AG09319 (cell line): ENCODE measurements at regions not wholly inside any gene's neighbourhood (a gene's known extent, or its start where the extent isn't known, plus 50 kb on each side); places are given as distances from the start of the nearest gene placed in this dataset.

Experiments used
- DNase-seq: peaks from one replicate; pipeline ENCODE4 v3.0.0-alpha.2; 2010; ENCODE audit warnings: low read depth; ENCODE audit errors: extremely low read depth
- TF ChIP-seq, protein P1 (sequence below): IDR thresholded peaks from 2 replicates; pipeline ENCODE4 v1.5.1; 2011; ENCODE audit warnings: low read depth, mild to moderate bottlenecking, inconsistent platforms, low read length, moderate library complexity

DNA sequence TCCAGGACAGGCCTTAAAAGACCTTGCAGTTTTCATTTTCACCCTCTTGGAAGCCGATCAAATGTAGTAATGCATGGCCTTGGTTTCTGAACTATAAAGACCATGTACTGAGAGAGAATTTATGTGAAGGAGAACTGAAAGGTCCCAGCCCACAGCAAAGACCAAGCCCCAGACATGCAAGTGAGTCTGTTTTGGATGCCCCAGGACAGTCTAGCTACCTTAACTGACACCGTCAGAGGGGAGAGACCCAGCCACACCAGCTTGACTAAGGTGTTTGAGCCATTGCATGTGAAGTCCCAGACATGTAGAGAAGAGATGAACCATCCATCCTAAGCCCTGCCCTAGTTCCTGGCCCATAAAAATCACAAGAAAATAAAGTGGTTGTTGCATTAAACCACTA is 316.8 kb upstream of the GATB start:
- no peak for DNase-seq
- TF ChIP-seq, protein P1, sequence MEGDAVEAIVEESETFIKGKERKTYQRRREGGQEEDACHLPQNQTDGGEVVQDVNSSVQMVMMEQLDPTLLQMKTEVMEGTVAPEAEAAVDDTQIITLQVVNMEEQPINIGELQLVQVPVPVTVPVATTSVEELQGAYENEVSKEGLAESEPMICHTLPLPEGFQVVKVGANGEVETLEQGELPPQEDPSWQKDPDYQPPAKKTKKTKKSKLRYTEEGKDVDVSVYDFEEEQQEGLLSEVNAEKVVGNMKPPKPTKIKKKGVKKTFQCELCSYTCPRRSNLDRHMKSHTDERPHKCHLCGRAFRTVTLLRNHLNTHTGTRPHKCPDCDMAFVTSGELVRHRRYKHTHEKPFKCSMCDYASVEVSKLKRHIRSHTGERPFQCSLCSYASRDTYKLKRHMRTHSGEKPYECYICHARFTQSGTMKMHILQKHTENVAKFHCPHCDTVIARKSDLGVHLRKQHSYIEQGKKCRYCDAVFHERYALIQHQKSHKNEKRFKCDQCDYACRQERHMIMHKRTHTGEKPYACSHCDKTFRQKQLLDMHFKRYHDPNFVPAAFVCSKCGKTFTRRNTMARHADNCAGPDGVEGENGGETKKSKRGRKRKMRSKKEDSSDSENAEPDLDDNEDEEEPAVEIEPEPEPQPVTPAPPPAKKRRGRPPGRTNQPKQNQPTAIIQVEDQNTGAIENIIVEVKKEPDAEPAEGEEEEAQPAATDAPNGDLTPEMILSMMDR, result no peak

DNA sequence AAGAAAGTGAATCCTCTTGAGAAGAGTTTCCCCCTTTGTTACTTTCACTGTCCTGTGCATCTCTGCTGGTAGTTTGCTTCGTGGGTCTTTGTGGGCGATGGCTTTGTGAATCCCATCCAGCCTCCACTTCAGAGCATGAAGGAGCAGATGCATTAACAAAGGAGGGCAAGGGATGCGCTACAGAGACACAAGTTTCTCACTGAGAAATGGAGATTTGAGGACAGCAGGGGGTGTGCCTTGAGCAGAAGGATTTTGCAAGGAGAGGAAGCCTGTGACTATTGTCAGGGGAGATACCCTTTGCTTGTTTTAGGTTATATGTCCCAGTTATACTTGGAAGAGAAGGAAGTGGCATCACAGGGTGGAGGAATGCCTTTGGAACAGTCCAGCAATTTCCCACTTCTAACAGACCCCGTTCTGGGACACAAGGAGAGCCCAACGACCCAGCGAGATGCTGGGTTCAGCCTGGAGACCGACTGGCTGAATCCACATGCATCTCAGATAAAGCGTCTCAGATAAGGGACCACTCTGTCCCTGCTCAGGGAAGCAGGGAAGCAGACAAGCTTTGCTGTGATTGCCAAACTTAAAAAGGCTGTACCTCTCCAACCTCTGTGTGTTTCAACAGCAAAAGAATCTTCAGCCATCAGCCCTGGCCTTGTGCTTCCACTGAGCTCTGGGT is 314.6 kb upstream of the GATB start:
- TF ChIP-seq, protein P1, result no peak
- DNase-seq, result no peak

DNA sequence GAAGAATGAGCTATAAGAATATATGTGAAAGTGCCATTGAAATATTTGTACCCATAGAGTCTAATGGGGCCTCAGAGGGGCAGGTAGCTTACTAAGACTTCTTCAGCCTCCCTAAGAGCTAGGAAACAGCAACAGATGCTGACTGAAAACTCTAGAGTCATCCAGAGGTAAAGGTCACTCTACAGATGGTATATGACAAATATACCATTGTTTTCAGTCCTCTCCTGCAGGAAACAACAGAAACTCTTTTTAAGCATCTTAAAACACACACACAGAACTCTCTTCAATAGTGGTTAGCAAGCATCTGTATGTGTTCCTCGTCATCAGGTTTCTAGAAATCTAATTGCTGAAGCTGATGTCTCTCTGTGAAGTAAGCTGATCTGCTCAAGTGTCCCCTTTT is 313.8 kb upstream of the GATB start:
- TF ChIP-seq, protein P1, result no peak
- DNase-seq, result no peak

DNA sequence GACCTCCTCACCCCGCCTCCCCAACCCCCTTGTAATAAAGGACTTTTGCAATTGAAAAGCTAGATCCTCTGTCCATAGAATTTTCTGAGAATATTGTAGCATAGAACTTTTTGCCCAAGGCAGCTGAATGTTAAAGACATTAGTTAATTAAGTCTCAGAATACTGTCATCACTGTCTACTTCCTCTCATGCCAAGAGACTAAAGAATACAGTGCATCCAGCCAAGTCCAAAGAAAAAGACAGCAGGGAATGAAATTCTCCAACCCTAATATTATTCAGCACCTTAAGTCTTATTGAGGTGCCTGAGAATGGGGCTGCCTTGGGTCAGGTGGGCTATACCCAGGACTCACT is 313.3 kb upstream of the GATB start:
- DNase-seq, result no peak

DNA sequence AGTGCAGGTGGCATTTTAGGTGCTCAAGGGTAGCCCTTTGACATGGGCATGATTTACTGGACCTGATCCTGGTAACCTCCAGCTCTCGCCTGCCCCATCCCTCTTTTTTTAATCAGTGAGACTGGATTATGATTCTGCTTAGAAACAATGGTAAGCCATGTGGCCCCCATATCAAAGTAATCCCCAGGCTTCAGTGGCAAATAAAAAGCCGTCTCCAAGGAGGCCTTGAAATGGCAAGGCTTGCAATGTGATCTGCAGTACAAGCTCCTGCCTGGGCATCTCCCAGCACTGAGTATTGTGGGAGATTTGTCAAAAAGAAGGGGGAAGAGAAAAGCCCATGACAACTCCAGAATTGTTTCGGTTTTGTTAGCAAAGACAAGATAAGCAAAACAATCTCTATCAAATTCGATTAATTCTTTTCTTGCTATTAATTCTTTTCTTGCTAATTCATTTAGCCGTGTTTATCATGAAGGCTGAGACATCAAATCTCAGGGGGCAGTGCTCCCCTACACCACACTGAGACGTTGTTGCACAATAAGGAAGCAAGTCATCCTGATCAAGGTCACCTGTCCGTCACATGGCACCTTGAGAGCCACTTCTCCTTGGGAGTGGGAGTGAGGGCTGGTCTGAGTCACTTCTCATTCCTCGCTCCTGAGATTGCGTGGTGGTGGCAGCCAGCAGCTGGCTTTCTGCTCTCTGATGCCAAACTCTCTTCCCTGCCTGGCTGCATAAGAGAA is 312.7 kb upstream of the GATB start:
- TF ChIP-seq, protein P1, result no peak
- DNase-seq, result no peak

More for the DNA sequence above, 313.3 kb upstream of the GATB start:
- TF ChIP-seq, protein P1, result no peak

DNA sequence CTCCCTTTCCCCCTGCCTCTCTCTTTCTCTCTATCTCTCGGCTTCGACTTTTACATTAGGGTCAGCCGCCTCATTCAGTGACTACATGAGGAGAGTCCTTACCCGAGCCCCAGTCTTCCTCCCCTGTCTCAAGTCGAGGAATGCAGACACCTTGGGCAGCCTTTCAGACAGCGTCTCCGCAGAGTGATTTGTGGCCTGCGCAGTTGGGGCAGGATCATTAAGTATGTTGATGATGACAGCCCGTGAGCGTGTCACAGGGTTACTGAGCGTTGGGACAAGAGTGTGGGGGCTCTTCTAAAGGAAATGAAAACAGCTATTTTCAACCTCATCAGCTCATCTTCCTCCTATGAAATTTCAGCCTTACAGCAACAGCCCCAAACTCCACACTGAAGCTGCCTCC is 312.1 kb upstream of the GATB start:
- TF ChIP-seq, protein P1, result no peak
- DNase-seq, result no peak

DNA sequence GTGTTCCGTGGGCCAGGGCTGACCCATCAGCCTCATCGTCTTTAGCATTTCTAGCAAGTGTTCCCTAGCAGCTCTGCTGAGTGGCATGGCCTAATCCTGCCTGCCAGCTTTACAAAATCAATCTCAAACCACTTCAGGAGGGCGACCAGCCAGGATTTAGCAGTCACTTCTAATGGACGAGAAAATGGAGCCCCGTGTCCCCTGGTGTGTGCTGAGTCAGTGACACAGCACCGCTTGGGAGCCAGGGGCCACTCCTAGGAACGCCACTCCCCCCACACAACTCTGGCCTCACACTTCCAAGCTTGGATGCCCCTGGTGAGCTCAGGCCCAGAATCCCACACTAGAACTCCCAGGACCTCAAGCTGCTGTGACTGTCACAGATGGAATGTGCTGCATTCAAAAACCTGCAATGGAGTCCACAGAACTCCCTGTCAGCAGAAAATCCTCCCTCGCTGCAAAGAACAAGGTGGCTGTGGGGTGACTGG is 311.2 kb upstream of the GATB start:
- DNase-seq, result no peak
- TF ChIP-seq, protein P1, result no peak
